NCI-H526 (cell line): ENCODE measurements at regions not wholly inside any gene's neighbourhood (a gene's known extent, or its start where the extent isn't known, plus 50 kb on each side); places are given as distances from the start of the nearest gene placed in this dataset.
A peak's percentile ranks its signal among the peaks of the same experiment; 100 is the strongest.

Experiments
- DNase-seq, 2 experiments: peaks; one replicate each; lab custom pipeline; 2025; lab: John Stamatoyannopoulos, UW

DNA sequence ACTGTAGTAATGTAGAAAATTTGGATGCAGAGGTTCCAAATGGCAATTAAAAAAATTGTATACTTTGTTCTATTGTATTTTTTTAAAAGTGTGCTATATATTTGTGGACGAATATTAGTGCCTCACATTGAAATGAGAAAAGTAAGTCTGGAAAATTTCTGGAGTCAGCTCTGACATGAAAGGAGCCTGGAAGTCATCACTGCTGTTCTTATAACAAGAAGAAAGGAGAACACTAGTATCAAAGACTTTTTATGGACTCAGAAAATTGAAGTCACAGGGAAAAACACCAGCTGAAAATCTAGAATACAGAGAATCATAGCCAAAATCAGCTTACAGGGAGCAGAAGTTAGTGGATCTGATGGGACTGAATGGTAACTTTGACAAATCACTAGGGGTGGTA, 1450.7 kb upstream of the SPRY2 start:
- DNase-seq, result no peak

DNA sequence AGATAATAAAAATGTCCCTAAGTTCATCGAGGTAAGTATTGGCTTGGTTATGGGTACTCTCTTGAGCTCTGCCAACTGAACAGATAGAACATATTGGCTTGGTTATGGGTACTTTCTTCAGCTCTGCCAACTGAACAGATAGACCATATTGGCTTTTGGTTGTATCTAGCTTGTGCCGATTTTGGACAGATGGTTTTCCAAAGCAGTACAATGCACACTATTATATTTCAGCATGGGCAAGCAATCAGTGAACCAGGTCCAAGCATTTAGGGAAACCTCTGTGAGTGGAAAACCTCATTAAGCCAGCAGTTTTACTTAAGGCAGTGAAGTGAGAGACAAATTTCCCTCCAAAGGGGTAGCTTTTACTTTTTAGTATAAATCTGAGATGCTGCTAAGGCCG, 1440.5 kb upstream of the SPRY2 start:
- no peak for DNase-seq

DNA sequence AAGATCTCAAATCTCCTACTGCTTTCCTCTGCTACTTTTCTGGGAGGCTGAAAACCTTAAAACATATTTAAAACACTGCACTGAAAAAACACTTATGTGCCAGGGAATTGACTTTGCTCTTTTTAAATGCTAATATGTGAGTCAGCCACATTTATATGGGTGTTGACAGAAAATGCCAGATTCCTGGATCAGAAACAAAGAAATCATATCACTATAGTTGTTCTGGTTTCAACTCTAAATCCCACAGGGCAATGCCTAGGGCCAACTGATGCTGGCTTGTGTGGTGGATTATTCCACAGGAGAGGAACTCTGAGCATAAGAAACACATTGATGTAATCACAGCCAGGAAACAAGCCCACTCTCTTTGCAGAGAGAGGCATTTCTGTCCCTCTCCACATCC, 1439.0 kb upstream of the SPRY2 start:
- DNase-seq, result no peak

DNA sequence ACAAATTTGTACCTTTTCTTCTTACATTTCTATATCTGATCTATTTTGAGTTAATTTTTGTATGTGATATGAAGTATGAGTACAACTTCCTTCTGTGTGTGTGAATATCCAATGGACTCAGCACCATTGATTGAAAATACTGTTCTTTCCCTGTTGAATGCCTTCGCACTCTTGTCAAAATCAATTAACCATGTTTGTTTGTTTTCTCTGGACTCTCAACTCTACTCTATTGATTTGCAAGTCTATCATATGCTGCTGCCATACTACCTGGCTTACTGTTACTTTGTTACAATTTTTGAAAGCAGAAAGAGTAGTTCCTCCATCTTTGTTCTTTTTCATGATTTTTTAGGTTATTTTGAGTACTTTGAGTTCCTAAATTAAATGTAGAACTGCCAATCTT, 1437.4 kb upstream of the SPRY2 start:
- DNase-seq, result no peak

DNA sequence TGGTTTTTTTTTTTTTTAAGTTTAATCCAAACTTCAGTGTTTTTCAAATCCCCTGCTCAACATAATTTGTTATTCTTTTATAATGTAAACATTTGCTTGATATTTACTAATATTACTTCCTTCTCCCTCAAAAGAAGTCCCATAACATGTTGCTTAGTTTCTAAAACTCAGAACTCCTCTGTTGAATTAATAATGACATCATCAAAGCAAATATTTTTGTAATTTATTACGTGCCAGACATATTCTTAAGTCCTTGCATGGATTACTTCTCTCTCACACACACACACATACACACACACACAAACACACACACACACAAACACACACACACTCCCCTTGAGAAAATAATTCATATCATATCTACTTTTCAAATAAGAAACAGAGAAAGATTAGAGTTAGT, 1432.3 kb upstream of the SPRY2 start:
- no peak for DNase-seq

DNA sequence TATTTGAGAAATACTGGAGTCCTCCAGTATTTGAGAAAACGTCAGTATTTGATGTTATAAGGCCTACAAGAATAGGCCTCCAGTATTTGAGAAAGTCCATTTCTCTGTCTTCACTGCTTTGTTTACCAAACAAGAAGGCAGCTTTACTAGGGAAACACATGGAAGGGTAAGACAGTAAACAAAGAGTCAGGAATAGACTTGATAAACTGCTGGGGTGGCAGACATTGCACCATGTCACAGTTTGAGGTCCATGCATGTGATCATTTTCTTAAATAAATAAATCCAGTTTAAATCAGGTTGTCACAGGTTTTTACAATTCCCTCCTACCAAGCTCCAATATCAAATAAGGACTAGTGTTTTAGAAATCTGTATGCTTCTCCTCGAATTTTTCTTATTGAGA, 1431.0 kb upstream of the SPRY2 start:
- peak; percentile 36 to 54 for DNase-seq

DNA sequence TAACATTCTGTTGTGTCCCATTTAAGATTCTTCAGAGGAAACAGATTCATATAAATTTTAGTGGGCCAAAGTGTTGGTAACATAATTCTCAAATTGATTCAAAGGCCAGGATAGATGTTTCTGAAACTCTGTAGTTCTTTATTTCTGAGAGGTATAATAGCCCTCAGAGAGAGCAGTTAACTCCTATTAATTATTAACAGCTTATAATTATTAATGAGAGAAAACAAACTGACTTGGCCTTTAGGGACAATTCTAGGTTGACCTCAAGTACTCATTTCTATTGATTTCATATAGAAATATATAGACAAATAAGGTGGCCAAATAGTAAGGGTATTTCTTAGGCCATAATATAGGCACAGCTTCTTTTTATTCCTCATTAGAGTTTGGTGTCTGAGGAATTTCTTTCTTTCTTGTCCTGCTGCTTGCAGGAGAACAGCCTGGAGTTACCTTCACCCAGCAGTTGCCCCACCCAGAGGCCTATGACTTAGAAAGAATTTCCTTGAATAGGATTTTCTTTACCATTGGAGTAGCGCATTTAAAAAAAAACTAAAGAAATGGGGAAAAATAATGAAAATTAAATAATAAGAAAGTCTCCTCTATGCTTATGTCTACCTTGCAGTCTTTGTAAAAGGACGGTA, 1430.1 kb upstream of the SPRY2 start:
- DNase-seq, result no peak

DNA sequence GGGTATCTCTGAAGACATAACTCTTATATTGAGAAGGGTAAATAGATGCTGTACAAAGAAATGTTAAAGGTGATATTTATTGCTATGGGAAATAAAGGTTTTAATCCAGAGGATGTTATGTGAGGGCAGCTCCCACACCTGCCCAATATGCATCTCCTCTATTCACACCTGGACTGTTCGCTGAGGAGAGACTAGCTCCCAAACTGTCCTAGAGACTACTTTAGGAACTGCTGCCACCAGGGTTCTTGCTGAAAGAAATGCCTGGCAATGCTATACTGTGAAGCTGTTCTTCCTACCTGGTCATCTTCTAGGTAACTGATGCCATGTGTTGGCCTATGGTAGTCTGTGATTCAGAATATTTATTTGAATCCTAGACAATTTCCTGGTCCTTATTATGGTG, 1421.5 kb upstream of the SPRY2 start:
- no peak for DNase-seq

DNA sequence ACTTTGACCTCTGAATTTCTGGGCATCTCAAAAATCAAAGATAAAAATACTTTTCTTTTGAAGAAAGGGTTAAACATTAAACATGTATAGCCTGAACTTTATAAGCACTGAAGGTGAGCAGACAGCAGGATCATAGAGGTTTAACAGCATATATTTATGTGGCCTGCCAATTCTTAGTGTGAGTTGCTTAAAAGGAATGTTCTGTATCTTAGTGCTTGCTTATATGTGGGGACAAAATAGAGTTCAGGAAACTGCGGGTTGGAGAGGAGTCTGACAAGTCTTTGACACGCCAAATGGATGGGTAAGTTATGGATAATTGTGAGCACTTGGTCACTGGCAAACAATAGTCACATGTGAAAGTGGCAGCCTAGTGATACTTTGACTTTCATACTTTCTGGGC, 1419.4 kb upstream of the SPRY2 start:
- DNase-seq, result no peak

DNA sequence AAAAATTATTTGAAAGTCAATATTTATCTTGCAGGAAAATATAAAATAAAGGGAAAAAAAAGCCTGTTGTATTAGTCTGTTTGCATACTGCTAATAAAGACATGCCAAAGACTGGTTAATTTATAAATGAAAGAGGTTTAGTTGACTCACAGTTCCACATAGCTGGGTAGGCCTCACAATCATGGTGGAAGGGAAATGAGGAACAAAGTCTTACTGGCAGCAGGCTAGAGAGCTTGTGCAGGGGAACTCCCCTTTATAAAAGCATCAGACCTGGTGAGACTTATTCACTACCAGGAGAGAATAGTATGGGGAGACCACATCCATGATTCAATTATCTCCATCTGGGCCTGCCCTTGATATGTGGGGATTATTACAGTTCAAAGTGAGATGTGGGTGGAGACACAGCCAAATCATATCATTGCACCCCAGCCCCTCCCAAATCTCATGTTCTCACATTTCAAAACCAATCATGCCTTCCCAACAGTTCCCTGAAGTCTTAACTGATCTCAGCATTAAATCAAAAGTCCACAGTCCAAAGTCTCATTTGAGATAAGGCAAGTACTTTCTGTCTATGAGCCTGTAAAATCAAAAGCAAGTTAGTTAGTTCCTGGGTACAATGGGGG, 1416.5 kb upstream of the SPRY2 start:
- no peak for DNase-seq

DNA sequence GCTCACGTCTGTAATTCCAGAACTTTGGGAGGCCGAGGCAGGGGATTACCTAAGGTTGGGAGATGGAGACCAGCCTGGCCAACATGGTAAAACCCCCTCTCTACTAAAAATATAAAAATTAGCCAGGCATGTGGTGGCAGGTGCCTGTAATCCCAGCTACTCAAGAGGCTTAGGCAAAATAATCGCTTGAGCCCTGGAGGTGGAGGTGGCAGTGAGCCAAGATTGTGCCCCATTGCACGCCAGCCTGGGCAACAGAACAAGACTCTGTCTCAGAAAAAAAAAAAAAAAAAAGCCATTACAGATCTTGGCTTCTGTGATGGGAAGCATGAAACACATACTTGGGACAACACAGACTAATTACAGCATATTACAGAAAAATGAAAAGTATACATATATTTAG, 1404.5 kb upstream of the SPRY2 start:
- no peak for DNase-seq

DNA sequence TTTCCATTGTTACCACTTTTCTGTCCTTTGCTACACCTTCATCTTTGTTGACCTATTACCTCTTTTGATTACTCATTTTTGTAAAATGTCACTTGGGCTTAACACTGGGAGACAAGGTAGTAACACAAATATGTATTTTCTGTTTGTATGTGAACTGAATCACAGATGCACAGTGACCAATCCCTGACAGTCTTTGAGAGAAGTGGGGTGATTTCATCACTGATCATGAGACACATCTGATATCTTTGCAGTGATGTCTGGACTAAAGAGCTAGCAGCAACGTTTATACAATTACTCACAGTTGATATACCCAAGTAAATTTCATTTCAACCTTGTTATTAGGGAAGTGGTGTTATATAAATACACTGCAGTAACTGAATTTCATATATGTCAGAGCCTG, 1397.4 kb upstream of the SPRY2 start:
- DNase-seq, result no peak

DNA sequence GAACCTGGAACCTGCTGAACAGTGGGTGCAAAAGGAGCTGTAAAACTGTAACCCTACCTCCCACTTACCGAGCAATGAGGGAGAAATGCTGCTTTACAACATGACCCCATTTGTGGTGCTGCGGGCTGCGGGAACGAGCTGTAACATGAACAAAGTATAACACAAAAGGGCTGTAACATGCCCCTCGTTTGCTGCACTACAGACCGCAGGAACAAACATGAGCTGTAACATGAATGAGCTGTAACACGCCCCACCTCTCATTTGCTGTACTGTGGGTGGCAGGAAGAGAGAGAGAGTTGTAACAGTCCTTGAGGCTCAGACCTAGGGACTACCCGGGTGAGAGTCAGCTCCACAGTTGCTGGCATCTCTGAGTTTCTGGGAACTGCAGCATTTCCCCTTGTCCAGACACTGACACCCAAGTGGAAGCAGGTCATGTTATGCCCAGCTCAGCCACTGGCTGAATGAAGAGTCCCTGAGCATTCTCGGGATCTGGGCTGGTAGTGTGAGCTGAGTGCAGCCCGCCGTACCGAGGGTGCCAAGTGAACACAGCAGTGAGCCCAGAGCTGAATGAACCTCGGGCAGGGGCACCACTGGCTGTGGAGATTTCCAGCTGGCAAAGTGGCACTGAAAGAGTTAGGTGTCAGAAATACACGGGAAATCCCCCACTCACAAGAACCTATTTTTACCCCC, 1385.3 kb upstream of the SPRY2 start:
- no peak for DNase-seq

DNA sequence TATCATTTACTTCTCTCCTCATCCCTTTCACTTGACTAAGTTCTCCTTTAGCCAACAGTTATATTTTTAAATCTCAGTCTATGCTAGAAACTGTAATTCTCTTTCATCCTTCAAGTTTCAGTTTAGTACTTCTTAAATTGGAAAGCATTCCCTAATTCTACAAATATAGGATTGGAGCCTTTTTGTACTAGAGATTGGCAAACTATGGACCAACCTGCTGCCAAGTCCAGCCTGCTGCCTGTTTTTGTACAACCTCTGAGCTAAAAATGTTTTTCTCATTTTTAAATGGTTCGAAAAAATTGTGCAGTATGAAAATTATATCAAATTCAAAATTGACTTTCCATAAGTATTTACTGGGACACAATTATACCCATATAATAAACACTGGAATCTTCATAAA, 1381.5 kb upstream of the SPRY2 start:
- no peak for DNase-seq

DNA sequence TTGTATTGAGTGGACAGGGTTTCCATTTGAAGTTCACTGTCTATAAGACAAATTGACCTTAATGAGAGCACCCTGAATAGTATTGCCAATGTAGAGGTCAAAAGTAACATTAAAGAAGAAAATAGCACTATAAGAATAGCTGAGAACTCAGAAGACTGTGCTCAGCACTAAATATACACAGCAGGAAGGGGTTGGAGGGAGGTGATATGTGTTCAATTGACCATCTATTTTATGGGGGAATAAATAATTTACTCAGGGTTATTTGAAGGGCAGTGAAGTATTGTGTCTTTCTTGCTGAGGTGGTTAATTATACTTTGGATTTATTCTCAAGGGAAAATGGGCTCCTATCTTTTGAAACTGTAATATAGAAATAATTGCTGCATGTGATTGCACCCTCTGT, 1380.5 kb upstream of the SPRY2 start:
- no peak for DNase-seq

DNA sequence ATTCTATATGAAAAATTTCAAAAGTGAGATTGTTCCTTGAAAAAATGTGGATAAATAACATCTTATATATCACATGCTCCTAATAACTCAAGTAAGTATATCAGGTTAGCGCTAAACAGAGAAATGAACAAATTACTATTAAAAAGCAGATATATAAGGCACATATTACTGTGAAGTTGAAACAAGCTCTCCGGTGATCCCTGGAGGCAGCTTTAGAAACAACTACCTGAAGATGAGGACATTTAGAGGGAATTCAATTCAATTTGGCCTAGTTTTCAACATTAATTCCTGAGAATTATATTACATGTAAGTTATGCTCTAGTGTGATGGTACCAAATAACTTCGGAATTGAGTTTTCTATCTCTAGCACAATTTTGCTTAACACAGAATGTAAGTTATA, 1373.6 kb upstream of the SPRY2 start:
- DNase-seq, result peak in 1 of 2 experiments; percentile 30

DNA sequence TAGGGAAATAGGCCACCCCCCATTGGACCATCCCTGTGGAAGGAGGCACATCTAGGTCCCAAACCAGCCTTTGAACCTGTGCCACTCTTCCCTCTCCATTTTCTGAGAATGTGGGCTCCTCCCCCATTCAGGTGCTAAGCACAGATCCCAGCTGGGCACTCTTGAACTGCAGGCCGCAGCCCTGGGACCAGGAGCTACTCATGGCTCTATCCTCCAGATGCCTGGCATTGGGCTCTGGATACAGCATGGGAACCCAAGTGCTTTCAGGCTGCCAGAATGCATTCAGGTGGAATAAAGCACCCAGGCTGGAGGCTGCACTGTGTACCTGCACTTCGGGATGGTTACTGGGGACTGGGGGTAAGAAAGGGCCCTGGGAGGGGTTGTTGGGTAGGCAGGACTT, 1372.3 kb upstream of the SPRY2 start:
- no peak for DNase-seq

DNA sequence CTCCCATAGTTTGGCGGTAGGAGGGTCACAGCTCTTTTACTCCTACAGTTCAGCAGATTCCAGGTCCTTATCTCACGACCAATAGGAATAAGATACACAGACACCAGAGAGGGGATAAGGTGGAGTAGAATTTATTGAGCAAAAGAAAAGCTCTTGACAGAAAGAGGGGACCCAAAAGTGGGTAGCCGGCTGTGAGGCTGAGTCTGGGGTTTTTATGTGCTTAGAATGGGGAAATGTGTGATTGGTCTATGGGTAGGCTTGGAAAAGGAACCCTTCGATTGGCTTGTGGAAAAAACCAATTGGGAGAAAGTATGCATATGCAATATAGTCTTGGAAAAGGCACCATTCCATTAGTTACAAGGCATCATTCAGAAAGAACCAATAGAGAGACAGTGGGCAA, 1356.9 kb upstream of the SPRY2 start:
- DNase-seq, result no peak

DNA sequence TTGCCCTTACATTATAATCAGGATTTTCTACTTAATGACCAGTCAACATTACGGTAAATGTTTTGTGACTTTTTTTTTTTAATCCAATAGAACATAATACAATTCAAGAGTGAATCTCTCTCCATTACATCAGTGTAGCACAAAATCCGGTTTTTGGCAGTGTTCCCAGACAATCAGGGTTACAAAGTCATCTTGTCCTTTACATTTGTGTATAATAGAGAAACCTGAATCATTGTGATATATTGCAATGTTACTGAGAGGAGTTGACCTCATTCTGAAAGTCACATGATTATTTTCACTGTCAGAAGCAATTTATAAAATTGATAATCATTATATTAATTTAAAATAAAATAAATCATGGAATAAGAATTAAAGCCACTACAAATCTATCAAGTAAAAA, 1346.0 kb upstream of the SPRY2 start:
- no peak for DNase-seq

DNA sequence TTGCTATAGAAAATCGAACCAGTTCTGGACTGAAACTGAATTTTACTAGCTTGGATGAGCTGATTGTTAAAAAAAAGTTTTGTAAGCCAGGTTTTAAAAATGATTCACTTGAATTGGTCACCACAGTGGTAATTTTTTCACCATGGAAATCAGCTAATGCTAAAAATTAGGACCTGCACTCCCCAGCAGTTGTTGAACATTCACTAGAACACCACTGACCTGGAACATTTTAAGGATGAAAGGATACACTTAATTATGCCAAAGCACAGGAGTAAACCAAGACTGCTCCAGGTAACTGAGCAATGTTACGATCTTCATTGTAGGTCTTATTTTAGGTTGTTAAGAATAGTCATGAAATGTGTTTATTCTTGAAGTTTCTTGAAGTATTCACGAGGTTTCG, 1342.6 kb upstream of the SPRY2 start:
- no peak for DNase-seq

DNA sequence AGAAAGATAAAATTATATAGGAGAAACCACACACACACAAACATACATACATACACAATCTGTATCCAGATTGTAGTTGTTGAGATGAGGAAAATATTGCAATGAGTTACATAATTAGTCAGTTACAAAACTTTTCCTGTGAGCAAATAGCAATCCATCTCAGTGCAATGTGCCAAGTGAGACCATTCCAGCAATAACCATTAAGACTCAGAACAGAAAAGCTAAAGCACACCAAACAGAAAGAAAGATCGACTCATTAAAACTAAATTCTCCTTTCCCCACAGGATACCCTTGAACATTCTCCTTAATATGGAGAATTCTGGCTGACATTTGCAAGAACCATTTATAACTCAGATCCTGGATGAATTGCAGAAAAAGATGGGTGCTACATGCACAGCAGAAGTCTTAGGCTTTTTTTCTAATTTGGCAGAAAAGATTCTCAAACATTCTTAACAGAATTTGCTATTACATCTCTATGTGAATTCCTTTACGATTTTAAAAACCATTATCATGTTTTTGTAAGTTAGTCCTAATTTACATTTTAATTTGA, 1341.2 kb upstream of the SPRY2 start:
- DNase-seq, result no peak

DNA sequence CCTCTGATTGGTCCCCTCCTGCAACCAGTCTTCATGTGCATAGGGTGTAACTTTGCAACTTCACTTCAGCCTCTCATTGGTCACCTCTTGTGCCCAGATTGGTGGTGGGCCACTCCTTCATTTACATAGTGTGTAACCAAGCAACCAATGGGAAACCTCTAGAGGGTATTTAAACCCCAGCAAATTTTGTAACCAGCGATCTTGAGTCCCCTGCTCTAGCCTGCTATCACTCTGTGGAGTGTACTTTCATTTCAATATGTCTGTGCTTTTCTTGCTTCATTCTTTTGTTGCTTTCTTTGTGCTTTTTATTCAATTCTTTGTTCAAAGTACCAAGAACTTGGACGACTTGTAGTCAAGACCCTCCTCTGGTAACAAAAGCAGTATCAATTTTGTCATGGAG, 1336.9 kb upstream of the SPRY2 start:
- no peak for DNase-seq

DNA sequence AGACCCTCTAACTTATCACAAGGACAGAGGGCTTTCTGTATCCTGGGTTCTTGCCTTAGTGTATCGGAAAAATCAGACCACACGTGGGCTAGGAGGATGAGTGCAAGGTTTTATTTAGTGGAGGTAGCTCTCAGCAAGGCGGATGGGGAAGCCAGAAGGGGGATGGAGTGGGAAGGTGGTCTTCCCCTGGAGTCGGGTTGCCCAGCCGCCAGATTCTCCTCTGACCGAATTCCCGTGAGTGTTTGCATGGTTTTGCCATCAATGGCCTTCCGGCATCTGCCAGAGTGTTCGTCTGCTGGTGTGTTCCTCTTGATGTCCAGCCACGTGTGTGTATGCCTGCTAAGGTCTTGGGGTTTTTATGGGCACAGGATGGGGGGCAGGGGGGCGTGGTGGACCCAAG, 1335.1 kb upstream of the SPRY2 start:
- no peak for DNase-seq

DNA sequence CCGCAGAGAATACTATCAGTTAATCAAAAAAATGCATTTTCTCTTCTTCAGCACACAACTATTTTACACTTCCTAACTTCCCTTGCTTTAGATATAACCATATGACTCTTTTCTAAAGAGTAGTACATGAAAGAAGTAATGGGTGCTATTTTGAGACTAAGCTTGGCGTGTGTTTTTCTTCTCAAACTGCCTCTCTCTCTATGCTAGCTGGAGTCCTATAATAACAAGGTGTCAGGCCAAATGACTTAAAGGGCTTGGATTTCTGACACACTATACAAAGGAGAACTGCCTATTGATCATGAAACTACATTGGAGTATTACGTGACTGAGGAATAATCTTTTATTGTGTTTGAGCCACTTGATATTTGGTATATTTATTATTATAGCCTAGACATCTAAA, 1330.1 kb upstream of the SPRY2 start:
- DNase-seq, result no peak
